Caco-2 (cell line): ENCODE measurements at regions not wholly inside any gene's neighbourhood (a gene's known extent, or its start where the extent isn't known, plus 50 kb on each side); places are given as distances from the start of the nearest gene placed in this dataset.

Experiments
- BruUV-seq: library from RNA; stranded (reverse); fragments of 400-500 nt; replicated peaks from 2 replicates; lab custom pipeline; 2021; lab: Mats Ljungman, UMichigan
- CTCF ChIA-PET: fragments of 300-600 bp; sonication (Branson Sonifier 250); formaldehyde crosslinking; loops from one replicate; lab custom pipeline; 2022; ENCODE audit warnings: antibody characterized with exemption; lab: Charles Lee
- POLR2A ChIA-PET: fragments of 300-600 bp; sonication (Branson Sonifier 250); formaldehyde crosslinking; loops from one replicate; lab custom pipeline; 2022; ENCODE audit warnings: antibody characterized with exemption; lab: Charles Lee
- DNase-seq, 2 experiments: peaks; one replicate each; pipeline versions ENCODE4 v3.0.0 to v3.0.0-alpha.2; 2020 to 2022
- H3K27me3 ChIP-seq: replicated peaks from 2 replicates; pipeline ENCODE4 v1.6.0; 2011; ENCODE audit warnings: low read length; ENCODE audit not compliant: control insufficient read depth, insufficient read depth
- H3K36me3 ChIP-seq: 2 replicates; pipeline ENCODE4 v1.5.1; 2011; ENCODE audit warnings: low read length; ENCODE audit not compliant: control insufficient read depth, insufficient read depth
- H3K4me1 ChIP-seq: fragments of 250-450 bp; sonication (Bioruptor Pico); 2 replicates; pipeline ENCODE4 v1.5.1; 2020; ENCODE audit warnings: mild to moderate bottlenecking
- H3K4me3 ChIP-seq: 2 replicates; pipeline ENCODE4 v1.5.1; 2011; ENCODE audit warnings: low read depth, mild to moderate bottlenecking, control low read depth, low read length
- H3K9me3 ChIP-seq: fragments of 250-450 bp; sonication (Bioruptor Pico); 2 replicates; pipeline ENCODE4 v1.5.1; 2020; ENCODE audit warnings: mild to moderate bottlenecking, moderate library complexity
- H3K27ac Mint-ChIP-seq: one replicate; pipeline ENCODE4 v1.8.0; 2022; ENCODE audit warnings: mixed read lengths; ENCODE audit not compliant: unreplicated experiment
- H3K27me3 Mint-ChIP-seq: one replicate; pipeline ENCODE4 v1.8.0; 2022; ENCODE audit warnings: mixed read lengths; ENCODE audit not compliant: insufficient read depth, unreplicated experiment
- H3K36me3 Mint-ChIP-seq: one replicate; pipeline ENCODE4 v1.8.0; 2022; ENCODE audit warnings: mild to moderate bottlenecking, mixed read lengths; ENCODE audit not compliant: insufficient read depth, unreplicated experiment
- H3K4me1 Mint-ChIP-seq: one replicate; pipeline ENCODE4 v1.8.0; 2022; ENCODE audit warnings: low read depth, mixed read lengths; ENCODE audit not compliant: unreplicated experiment
- H3K4me3 Mint-ChIP-seq: one replicate; pipeline ENCODE4 v1.8.0; 2022; ENCODE audit warnings: mild to moderate bottlenecking, moderate library complexity, mixed read lengths; ENCODE audit not compliant: unreplicated experiment
- H3K9me3 Mint-ChIP-seq: one replicate; pipeline ENCODE4 v1.8.0; 2022; ENCODE audit warnings: mixed read lengths; ENCODE audit not compliant: unreplicated experiment
- intact Hi-C: fragments of 100-400 bp; cut with micrococcal nuclease; formaldehyde crosslinking; loops from one replicate; pipeline ENCODE4 v1.10.0; 2022; ENCODE audit not compliant: unreplicated experiment
- TF ChIP-seq, protein P1 (sequence below), 2 experiments: fragments of 200-600 bp in 1 of 2; IDR thresholded peaks; 1 replicate in 1 of 2; 2 replicates in 1 of 2; pipeline versions ENCODE4 v1.5.1 to v1.8.0; 2011 to 2022; ENCODE audit warnings: antibody characterized with exemption in 1 of 2, control low read depth in 1 of 2, inconsistent platforms in 1 of 2, low read depth in 1 of 2, low read length in 1 of 2, mild to moderate bottlenecking in 1 of 2, moderate library complexity in 1 of 2; ENCODE audit not compliant: insufficient read depth in 1 of 2, severe bottlenecking in 1 of 2, unreplicated experiment in 1 of 2

DNA sequence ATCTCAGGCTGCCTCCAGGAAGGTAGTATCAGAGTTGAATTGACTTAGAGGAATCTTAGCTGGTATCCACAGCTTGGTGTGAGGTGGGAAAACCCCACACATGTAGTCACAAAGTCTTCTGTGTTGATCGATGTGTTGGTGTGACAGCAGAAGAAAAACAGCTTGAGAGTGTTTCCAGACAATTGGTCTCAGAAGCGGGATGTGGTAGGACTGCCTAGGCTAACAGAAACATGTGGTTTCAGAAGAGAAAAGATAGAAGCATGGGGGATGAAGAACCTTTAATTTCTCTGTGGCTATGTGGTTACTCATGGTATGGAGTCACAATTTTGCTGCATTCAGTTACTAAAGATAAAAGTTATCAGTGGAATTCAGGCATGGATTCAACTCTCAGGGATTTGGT, 134.7 kb upstream of the SLITRK5 start:
- Histone ChIP-seq H3K27me3 (no peaks in the 10 kb centered on the region), H3K36me3 (no peaks in the 10 kb centered on the region), H3K4me1 (no peaks in the 10 kb centered on the region), H3K9me3 (no peaks in the 10 kb centered on the region), H3K4me3 (no peak overlapping the region)
- intact Hi-C loops = no loop called here
- ChIA-PET CTCF (interaction anchor here (0.7 kb wide), 1 partner anchor 227 kb away, joined by 6 read pairs; no protein-coding TSS in a partner anchor), POLR2A (no interaction called here)
- H3K9me3 Mint-ChIP-seq = no peaks in the 10 kb centered on the region
- H3K36me3 Mint-ChIP-seq = no peaks in the 10 kb centered on the region
- DNase-seq = no peak
- no peak overlapping the region for H3K27ac Mint-ChIP-seq
- BruUV-seq = no TSS peak
- no peaks in the 10 kb centered on the region for H3K4me1 Mint-ChIP-seq
- H3K4me3 Mint-ChIP-seq = no peak overlapping the region
- no peaks in the 10 kb centered on the region for H3K27me3 Mint-ChIP-seq
- TF ChIP-seq, protein P1, sequence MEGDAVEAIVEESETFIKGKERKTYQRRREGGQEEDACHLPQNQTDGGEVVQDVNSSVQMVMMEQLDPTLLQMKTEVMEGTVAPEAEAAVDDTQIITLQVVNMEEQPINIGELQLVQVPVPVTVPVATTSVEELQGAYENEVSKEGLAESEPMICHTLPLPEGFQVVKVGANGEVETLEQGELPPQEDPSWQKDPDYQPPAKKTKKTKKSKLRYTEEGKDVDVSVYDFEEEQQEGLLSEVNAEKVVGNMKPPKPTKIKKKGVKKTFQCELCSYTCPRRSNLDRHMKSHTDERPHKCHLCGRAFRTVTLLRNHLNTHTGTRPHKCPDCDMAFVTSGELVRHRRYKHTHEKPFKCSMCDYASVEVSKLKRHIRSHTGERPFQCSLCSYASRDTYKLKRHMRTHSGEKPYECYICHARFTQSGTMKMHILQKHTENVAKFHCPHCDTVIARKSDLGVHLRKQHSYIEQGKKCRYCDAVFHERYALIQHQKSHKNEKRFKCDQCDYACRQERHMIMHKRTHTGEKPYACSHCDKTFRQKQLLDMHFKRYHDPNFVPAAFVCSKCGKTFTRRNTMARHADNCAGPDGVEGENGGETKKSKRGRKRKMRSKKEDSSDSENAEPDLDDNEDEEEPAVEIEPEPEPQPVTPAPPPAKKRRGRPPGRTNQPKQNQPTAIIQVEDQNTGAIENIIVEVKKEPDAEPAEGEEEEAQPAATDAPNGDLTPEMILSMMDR (IDR thresholded peaks at IDR 0.05; ENCODE audit: insufficient read depth in 1 of 2, low read depth in 1 of 2, low read length in 1 of 2, severe bottlenecking in 1 of 2, unreplicated experiment in 1 of 2) = no peak

GRCh38 chr13:87536899-87537298, 134.3 kb upstream of the SLITRK5 start:
- intact Hi-C loops = no loop called here
- Histone ChIP-seq H3K36me3 (no peaks in the 10 kb centered on the region), H3K4me3 (no peak overlapping the region), H3K27me3 (no peaks in the 10 kb centered on the region), H3K4me1 (no peaks in the 10 kb centered on the region), H3K9me3 (no peaks in the 10 kb centered on the region)
- TF ChIP-seq, protein P1 (IDR thresholded peaks at IDR 0.05; ENCODE audit: insufficient read depth in 1 of 2, low read depth in 1 of 2, low read length in 1 of 2, severe bottlenecking in 1 of 2, unreplicated experiment in 1 of 2) = no peak
- H3K36me3 Mint-ChIP-seq = no peaks in the 10 kb centered on the region
- DNase-seq = no peak
- no peak overlapping the region for H3K4me3 Mint-ChIP-seq
- POLR2A ChIA-PET = no interaction called here
- H3K4me1 Mint-ChIP-seq = no peaks in the 10 kb centered on the region
- CTCF ChIA-PET = no interaction called here
- no TSS peak for BruUV-seq
- no peaks in the 10 kb centered on the region for H3K27me3 Mint-ChIP-seq
- H3K27ac Mint-ChIP-seq = no peak overlapping the region
- no peaks in the 10 kb centered on the region for H3K9me3 Mint-ChIP-seq

DNA sequence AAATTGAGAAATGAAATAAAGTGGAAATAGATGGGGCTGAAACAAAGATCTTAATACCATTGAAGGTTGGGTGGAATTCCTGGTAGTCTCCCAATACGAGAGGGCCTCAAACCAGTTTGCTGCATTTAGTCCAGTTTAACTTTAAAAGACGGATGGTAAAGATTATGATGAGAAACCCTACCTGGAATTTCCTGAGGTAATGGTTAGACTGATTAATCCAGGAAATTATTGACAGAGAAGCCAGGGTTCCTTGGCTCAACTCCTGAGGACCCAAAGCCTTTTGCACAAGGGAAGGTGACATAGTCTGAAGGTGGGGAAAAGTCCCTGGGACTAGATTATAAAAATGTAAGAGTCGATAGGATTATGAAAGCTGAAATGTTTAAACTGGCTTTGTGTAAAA, 133.2 kb upstream of the SLITRK5 start:
- Mint-ChIP-seq H3K27ac (no peak overlapping the region), H3K4me3 (no peak overlapping the region), H3K9me3 (no peaks in the 10 kb centered on the region), H3K4me1 (no peaks in the 10 kb centered on the region), H3K36me3 (no peaks in the 10 kb centered on the region), H3K27me3 (no peaks in the 10 kb centered on the region)
- Histone ChIP-seq H3K27me3 (no peaks in the 10 kb centered on the region), H3K4me3 (no peak overlapping the region), H3K36me3 (no peaks in the 10 kb centered on the region), H3K4me1 (no peaks in the 10 kb centered on the region), H3K9me3 (no peaks in the 10 kb centered on the region)
- TF ChIP-seq, protein P1 (IDR thresholded peaks at IDR 0.05; ENCODE audit: insufficient read depth in 1 of 2, low read depth in 1 of 2, low read length in 1 of 2, severe bottlenecking in 1 of 2, unreplicated experiment in 1 of 2) = no peak
- no TSS peak for BruUV-seq
- CTCF ChIA-PET = no interaction called here
- POLR2A ChIA-PET = no interaction called here
- DNase-seq = no peak
- intact Hi-C loops = no loop called here
